Dendritic cell treated with granulocyte-macrophage colony-stimulating factor and Interleukin-4, amounts not matched to agents 40 ng/mL and 50 ng/mL, for 4 days (primary cell): ENCODE measurements at regions not wholly inside any gene's neighbourhood (a gene's known extent, or its start where the extent isn't known, plus 50 kb on each side); places are given as distances from the start of the nearest gene placed in this dataset.

Experiments
- H3K27ac Mint-ChIP-seq: one replicate; pipeline ENCODE4 v1.8.0; 2022; ENCODE audit warnings: mild to moderate bottlenecking, mixed read lengths
- H3K27me3 Mint-ChIP-seq: one replicate; pipeline ENCODE4 v1.8.0; 2022; ENCODE audit warnings: mild to moderate bottlenecking, mixed read lengths
- H3K36me3 Mint-ChIP-seq: one replicate; pipeline ENCODE4 v1.8.0; 2022; ENCODE audit warnings: low read depth, mixed read lengths
- H3K4me1 Mint-ChIP-seq: one replicate; pipeline ENCODE4 v1.8.0; 2022; ENCODE audit warnings: low read depth, mixed read lengths
- H3K4me3 Mint-ChIP-seq: one replicate; pipeline ENCODE4 v1.8.0; 2022; ENCODE audit warnings: mild to moderate bottlenecking, moderate library complexity, mixed read lengths
- H3K9me3 Mint-ChIP-seq: one replicate; pipeline ENCODE4 v1.8.0; 2022; ENCODE audit warnings: mixed read lengths
- intact Hi-C: fragments of 100-400 bp; cut with micrococcal nuclease; formaldehyde crosslinking; loops from one replicate; pipeline ENCODE4 v1.15.0; 2022

- Mint-ChIP-seq H3K36me3 (no peaks in the 10 kb centered on the region), H3K9me3 (no peaks in the 10 kb centered on the region), H3K27ac (no peak overlapping the region), H3K27me3 (no peaks in the 10 kb centered on the region), H3K4me1 (peaks cover 18% of the 10 kb centered on the region), H3K4me3 (no peak overlapping the region)
- intact Hi-C loops: no loop called here
Measured at GRCh38 chr5:56321236-56321881, 88.2 kb upstream of the ANKRD55 start.

DNA sequence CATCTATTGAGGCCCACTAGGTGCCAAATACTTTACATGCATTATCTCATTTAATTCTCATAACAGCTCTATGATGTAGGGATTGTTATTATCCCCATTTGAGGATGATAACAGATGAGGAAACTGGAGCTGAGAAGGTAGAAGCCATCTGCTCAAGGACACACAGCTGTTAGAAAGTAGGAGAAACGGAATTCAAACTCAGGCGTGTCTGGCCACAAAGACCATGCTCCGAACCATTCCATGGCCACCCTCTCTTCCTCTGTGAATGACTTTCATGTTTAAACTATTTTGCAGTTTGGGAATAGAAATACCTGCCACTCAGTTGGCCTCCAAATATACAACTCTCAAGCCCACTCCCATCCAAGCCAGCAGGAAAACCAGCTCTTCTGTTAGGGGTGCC, 87.6 kb upstream of the ANKRD55 start:
- Mint-ChIP-seq H3K4me3 (no peak overlapping the region), H3K27ac (no peak overlapping the region), H3K36me3 (no peaks in the 10 kb centered on the region), H3K4me1 (peaks cover 13% of the 10 kb centered on the region), H3K9me3 (no peaks in the 10 kb centered on the region), H3K27me3 (no peaks in the 10 kb centered on the region)
- intact Hi-C loops: no loop called here

- Mint-ChIP-seq H3K9me3 (no peaks in the 10 kb centered on the region), H3K36me3 (no peaks in the 10 kb centered on the region), H3K27me3 (no peaks in the 10 kb centered on the region), H3K4me1 (peaks cover 13% of the 10 kb centered on the region), H3K4me3 (no peak overlapping the region), H3K27ac (peak overlapping the region; percentile 23)
- intact Hi-C loops: no loop called here
Measured at GRCh38 chr5:56319526-56320181, 86.5 kb upstream of the ANKRD55 start.

DNA sequence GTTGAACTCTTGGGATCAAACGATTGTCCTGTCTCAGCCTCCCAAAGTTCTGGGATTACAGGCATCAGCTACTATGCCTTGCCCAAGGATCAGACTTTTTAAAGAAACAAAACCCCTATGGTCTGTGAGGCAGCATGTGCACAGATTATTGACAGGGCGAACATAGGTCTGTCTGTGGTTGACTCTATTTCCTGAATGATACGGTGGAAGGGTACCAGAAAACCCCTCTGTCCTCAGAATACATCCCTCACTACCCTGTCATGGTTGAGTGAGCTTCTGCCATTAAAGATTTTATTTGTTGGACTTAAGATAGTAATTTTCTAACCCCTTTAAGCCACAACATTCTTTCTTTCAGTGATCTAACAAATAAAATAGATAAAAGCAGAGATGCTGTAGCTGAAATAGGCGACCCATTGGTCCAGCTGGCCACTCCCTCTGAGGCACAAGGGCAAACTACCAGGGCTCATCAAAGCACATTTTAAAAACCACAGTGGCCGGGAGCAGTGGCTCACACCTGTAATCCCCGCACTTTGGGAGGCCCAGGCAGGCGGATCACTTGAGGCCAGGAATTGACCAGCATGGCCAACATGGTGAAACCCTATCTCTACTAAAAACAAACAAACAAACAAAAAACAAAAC, 84.9 kb upstream of the ANKRD55 start:
- Mint-ChIP-seq H3K4me1 (peaks cover 19% of the 10 kb centered on the region), H3K36me3 (no peaks in the 10 kb centered on the region), H3K27me3 (no peaks in the 10 kb centered on the region), H3K9me3 (no peaks in the 10 kb centered on the region), H3K4me3 (no peak overlapping the region), H3K27ac (no peak overlapping the region)
- intact Hi-C loops: no loop called here

- peaks cover 19% of the 10 kb centered on the region for H3K4me1 Mint-ChIP-seq
- intact Hi-C loops: no loop called here
- no peak overlapping the region for H3K4me3 Mint-ChIP-seq
- H3K36me3 Mint-ChIP-seq: no peaks in the 10 kb centered on the region
- H3K9me3 Mint-ChIP-seq: no peaks in the 10 kb centered on the region
- H3K27ac Mint-ChIP-seq: no peak overlapping the region
- H3K27me3 Mint-ChIP-seq: no peaks in the 10 kb centered on the region
Measured at GRCh38 chr5:56316299-56316994, 83.3 kb upstream of the ANKRD55 start.

GRCh38 chr5:56314529-56314928, 81.4 kb upstream of the ANKRD55 start:
- no peak overlapping the region for H3K4me3 Mint-ChIP-seq
- H3K27me3 Mint-ChIP-seq: peaks cover 2% of the 10 kb centered on the region
- no peaks in the 10 kb centered on the region for H3K9me3 Mint-ChIP-seq
- intact Hi-C loops: no loop called here
- peaks cover 13% of the 10 kb centered on the region for H3K4me1 Mint-ChIP-seq
- no peaks in the 10 kb centered on the region for H3K36me3 Mint-ChIP-seq
- H3K27ac Mint-ChIP-seq: no peak overlapping the region

GRCh38 chr5:56313596-56313995, 80.5 kb upstream of the ANKRD55 start:
- peaks cover 2% of the 10 kb centered on the region for H3K27me3 Mint-ChIP-seq
- no peaks in the 10 kb centered on the region for H3K9me3 Mint-ChIP-seq
- H3K4me3 Mint-ChIP-seq: no peak overlapping the region
- H3K27ac Mint-ChIP-seq: no peak overlapping the region
- intact Hi-C loops: no loop called here
- no peaks in the 10 kb centered on the region for H3K36me3 Mint-ChIP-seq
- peaks cover 6% of the 10 kb centered on the region for H3K4me1 Mint-ChIP-seq

DNA sequence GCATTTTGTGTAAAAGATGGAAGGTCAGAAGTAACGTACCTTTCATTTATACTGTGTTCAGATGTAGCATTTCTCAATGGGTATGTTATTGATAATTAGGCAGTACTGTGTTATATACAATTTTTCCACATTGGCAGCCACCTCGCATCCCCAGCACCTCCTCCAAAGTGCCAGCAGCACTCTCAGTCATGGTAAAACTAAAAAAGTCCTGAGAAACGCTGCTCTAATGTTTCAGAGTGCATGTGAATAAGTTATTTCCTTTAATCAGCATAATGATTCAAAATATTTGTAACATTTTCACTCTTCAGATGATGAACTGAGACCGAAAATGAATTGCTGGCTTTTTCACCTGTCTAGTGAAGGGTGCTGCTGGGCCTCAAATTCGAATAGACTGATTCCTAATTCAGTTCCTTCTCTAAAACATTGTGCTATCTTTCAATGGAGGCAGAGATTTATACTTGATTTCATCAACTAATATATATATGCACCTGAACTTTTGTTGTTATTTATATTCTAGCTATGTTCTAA, 79.9 kb upstream of the ANKRD55 start:
- H3K36me3 Mint-ChIP-seq: no peaks in the 10 kb centered on the region
- no peaks in the 10 kb centered on the region for H3K9me3 Mint-ChIP-seq
- H3K27me3 Mint-ChIP-seq: peaks cover 2% of the 10 kb centered on the region
- H3K4me1 Mint-ChIP-seq: peaks cover 6% of the 10 kb centered on the region
- no peak overlapping the region for H3K4me3 Mint-ChIP-seq
- intact Hi-C loops: no loop called here
- H3K27ac Mint-ChIP-seq: no peak overlapping the region

DNA sequence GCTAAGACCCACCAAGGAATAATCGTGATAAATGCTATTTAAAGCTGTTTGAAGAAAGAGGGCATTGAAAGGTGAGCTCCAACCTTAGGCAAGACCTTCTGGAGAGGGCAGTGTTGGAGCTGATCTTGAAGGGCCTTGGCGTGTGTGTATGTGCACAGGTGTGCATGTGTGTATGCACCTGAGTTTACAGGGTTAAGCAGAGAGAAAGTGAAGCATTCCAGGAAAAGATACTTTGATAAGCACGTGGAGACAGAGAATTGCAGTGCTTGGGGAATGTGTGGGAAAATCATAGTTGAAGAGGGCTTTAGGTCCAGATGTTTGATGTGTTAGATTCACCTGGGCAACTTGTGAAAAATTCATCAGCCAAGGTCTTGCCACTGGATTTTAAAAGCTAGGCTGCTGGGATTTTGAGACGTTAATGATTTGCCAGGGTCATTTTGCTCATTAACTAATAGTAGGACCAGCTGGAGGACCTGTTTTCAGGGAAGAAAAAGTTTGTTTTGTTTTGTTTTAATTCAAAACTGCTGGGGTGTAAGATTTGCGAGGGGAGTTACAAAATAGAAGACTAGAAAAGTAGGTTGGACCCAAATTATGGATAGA, 78.3 kb upstream of the ANKRD55 start:
- H3K4me1 Mint-ChIP-seq: peaks cover 6% of the 10 kb centered on the region
- peaks cover 5% of the 10 kb centered on the region for H3K9me3 Mint-ChIP-seq
- peaks cover 2% of the 10 kb centered on the region for H3K27me3 Mint-ChIP-seq
- intact Hi-C loops: no loop called here
- no peak overlapping the region for H3K4me3 Mint-ChIP-seq
- H3K27ac Mint-ChIP-seq: no peak overlapping the region
- no peaks in the 10 kb centered on the region for H3K36me3 Mint-ChIP-seq

GRCh38 chr5:56310711-56311204, 77.6 kb upstream of the ANKRD55 start:
- peaks cover 2% of the 10 kb centered on the region for H3K27me3 Mint-ChIP-seq
- intact Hi-C loops: no loop called here
- H3K4me3 Mint-ChIP-seq: no peak overlapping the region
- no peak overlapping the region for H3K27ac Mint-ChIP-seq
- peaks cover 11% of the 10 kb centered on the region for H3K9me3 Mint-ChIP-seq
- peaks cover 6% of the 10 kb centered on the region for H3K4me1 Mint-ChIP-seq
- no peaks in the 10 kb centered on the region for H3K36me3 Mint-ChIP-seq

DNA sequence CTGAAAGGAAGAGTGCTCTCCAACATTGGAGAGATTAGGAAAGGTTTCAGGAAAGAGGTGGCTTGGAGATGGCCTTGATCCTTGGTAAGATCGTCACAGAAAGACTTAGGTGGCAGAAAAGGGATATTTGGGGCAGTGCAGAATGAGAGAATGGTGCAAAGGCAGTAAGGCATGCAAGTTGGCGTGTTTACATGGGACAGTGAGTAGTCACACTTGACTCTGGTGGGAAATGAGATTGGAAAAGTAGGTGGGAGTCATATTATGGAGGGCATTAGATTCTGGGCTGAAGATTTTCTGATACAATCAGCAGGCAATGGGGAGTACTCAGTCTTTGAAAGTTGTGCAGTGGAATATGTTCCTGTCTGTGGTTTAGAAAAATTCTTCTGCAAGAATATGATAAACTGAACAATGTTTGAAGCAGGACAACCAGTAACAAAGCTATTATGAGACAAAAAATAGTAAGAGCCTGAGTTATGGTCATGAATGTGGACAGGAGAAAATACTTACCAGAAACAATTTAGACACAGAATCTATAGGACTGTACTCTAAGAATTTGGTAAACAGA, 76.2 kb upstream of the ANKRD55 start:
- no peak overlapping the region for H3K27ac Mint-ChIP-seq
- H3K9me3 Mint-ChIP-seq: peaks cover 13% of the 10 kb centered on the region
- intact Hi-C loops: no loop called here
- H3K4me3 Mint-ChIP-seq: no peak overlapping the region
- peaks cover 6% of the 10 kb centered on the region for H3K4me1 Mint-ChIP-seq
- peaks cover 2% of the 10 kb centered on the region for H3K27me3 Mint-ChIP-seq
- no peaks in the 10 kb centered on the region for H3K36me3 Mint-ChIP-seq

GRCh38 chr5:56307714-56308333, 74.7 kb upstream of the ANKRD55 start:
- Mint-ChIP-seq H3K27ac (no peak overlapping the region), H3K4me3 (no peak overlapping the region), H3K36me3 (no peaks in the 10 kb centered on the region), H3K4me1 (no peaks in the 10 kb centered on the region), H3K27me3 (peaks cover 2% of the 10 kb centered on the region), H3K9me3 (peaks cover 13% of the 10 kb centered on the region)
- intact Hi-C loops: no loop called here
